ENCODE measurements at regions not wholly inside any gene's neighbourhood (a gene's known extent, or its start where the extent isn't known, plus 50 kb on each side); places are given as distances from the start of the nearest gene placed in this dataset.
"Not testable (repeated sequence)": the region's sequence is repeated elsewhere in the genome, so short reads cannot be mapped to it uniquely, and the experiment has no call there.

- no peaks in the 10 kb centered on the region for H3K27me3 ChIP-seq
- no peaks in the 10 kb centered on the region for H3K36me3 ChIP-seq
- no peak for TF ChIP-seq CTCF (IDR thresholded peaks at IDR 0.05)
- H3K9me3 ChIP-seq = no peaks in the 10 kb centered on the region
- no peaks in the 10 kb centered on the region for H3K4me1 ChIP-seq
- no peak overlapping the region for H3K9ac ChIP-seq (ENCODE audit: low read depth in 2 of 2, low read length in 2 of 2)
- intact Hi-C loops (cut with DNase I) = no loop called here
- no peak overlapping the region for H3K27ac ChIP-seq
- DNase-seq = no peak
- H3K4me3 ChIP-seq = no peak overlapping the region
These were observed 224.3 kb downstream of the ERMARD start for GRCh38 chr6:169975701-169976100.

GRCh38 chr6:169975286-169975685, 223.9 kb downstream of the ERMARD start:
- Histone ChIP-seq H3K27ac (no peak overlapping the region), H3K9ac (ENCODE audit: low read depth in 2 of 2, low read length in 2 of 2) (no peak overlapping the region), H3K27me3 (no peaks in the 10 kb centered on the region), H3K4me1 (no peaks in the 10 kb centered on the region), H3K9me3 (no peaks in the 10 kb centered on the region), H3K36me3 (no peaks in the 10 kb centered on the region), H3K4me3 (no peak overlapping the region)
- no peak for DNase-seq
- intact Hi-C loops (cut with DNase I) = no loop called here
- TF ChIP-seq CTCF (IDR thresholded peaks at IDR 0.05) = no peak

- no peak overlapping the region for H3K4me3 ChIP-seq
- H3K27me3 ChIP-seq = no peaks in the 10 kb centered on the region
- no peaks in the 10 kb centered on the region for H3K4me1 ChIP-seq
- no peaks in the 10 kb centered on the region for H3K9me3 ChIP-seq
- H3K27ac ChIP-seq = no peak overlapping the region
- no peak for DNase-seq
- no peak overlapping the region for H3K9ac ChIP-seq (ENCODE audit: low read depth in 2 of 2, low read length in 2 of 2)
- intact Hi-C loops (cut with DNase I) = no loop called here
- H3K36me3 ChIP-seq = no peaks in the 10 kb centered on the region
- TF ChIP-seq CTCF (IDR thresholded peaks at IDR 0.05) = no peak
These were observed 223.2 kb downstream of the ERMARD start for GRCh38 chr6:169974663-169975062.

GRCh38 chr6:169973588-169974467, 222.4 kb downstream of the ERMARD start:
- H3K27me3 ChIP-seq; H3K9ac ChIP-seq (ENCODE audit: low read depth in 2 of 2, low read length in 2 of 2); intact Hi-C loops (cut with DNase I); DNase-seq; H3K4me3 ChIP-seq; H3K4me1 ChIP-seq; H3K27ac ChIP-seq; H3K36me3 ChIP-seq; H3K9me3 ChIP-seq: not testable (repeated sequence)

- no peaks in the 10 kb centered on the region for H3K36me3 ChIP-seq
- H3K27me3 ChIP-seq = no peaks in the 10 kb centered on the region
- no peak for DNase-seq
- no peaks in the 10 kb centered on the region for H3K9me3 ChIP-seq
- no peak overlapping the region for H3K27ac ChIP-seq
- H3K4me3 ChIP-seq = no peak overlapping the region
- intact Hi-C loops (cut with DNase I) = no loop called here
- no peak overlapping the region for H3K9ac ChIP-seq (ENCODE audit: low read depth in 2 of 2, low read length in 2 of 2)
- no peaks in the 10 kb centered on the region for H3K4me1 ChIP-seq
- TF ChIP-seq CTCF (IDR thresholded peaks at IDR 0.05) = no peak
These were observed 221.3 kb downstream of the ERMARD start for GRCh38 chr6:169972736-169973135.

- no peak overlapping the region for H3K9ac ChIP-seq (ENCODE audit: low read depth in 2 of 2, low read length in 2 of 2)
- no peak overlapping the region for H3K4me3 ChIP-seq
- H3K9me3 ChIP-seq = no peaks in the 10 kb centered on the region
- no peak for DNase-seq
- intact Hi-C loops (cut with DNase I) = no loop called here
- no peaks in the 10 kb centered on the region for H3K27me3 ChIP-seq
- H3K4me1 ChIP-seq = no peaks in the 10 kb centered on the region
- no peak overlapping the region for H3K27ac ChIP-seq
- no peak for TF ChIP-seq CTCF (IDR thresholded peaks at IDR 0.05)
- no peaks in the 10 kb centered on the region for H3K36me3 ChIP-seq
These were observed 220.8 kb downstream of the ERMARD start for GRCh38 chr6:169972101-169972651.

Data from colonic mucosa (tissue), 4 donors.